K562 (cell line): ENCODE measurements at regions not wholly inside any gene's neighbourhood (a gene's known extent, or its start where the extent isn't known, plus 50 kb on each side); places are given as distances from the start of the nearest gene placed in this dataset.

Source experiments
- ATAC-seq: fragments of 200-7000 bp; cut with Tn5 transposase; 3 replicates; pipeline ENCODE4 v1.9.1; 2020; ENCODE audit warnings: moderate library complexity
- BruUV-seq: library from RNA; stranded (reverse); fragments of 400-500 nt; replicated peaks from 2 replicates; lab custom pipeline; 2021; lab: Mats Ljungman, UMichigan
- CTCF ChIA-PET: fragments of 300-600 bp; formaldehyde crosslinking; extraction: SDS; loops from one replicate; lab custom pipeline; 2021; ENCODE audit warnings: low intra/inter-chr PET ratio; lab: Yijun Ruan, JAX
- POLR2A ChIA-PET: fragments of 300-600, 350-650 bp; sonication (Branson Sonifier 250); formaldehyde crosslinking; extraction: SDS; loops from one replicate; lab custom pipeline; 2021; ENCODE audit warnings: antibody characterized with exemption, inconsistent platforms; lab: Yijun Ruan, JAX
- DNase-seq, 4 experiments: peaks; one replicate each; pipeline versions ENCODE4 v3.0.0 to v3.0.0-alpha.2; 2011 to 2018; ENCODE audit warnings: low spot score in 3 of 4, mixed read lengths in 3 of 4; ENCODE audit errors: extremely low read depth in 1 of 4
- FAIRE-seq: peaks from 2 replicates; lab custom pipeline; 2011; peaks lifted over from hg19 to GRCh38; lab: Jason Lieb, UNC
- H2AFZ ChIP-seq: 2 replicates; pipeline ENCODE4 v1.6.0; 2011; ENCODE audit warnings: low read depth, low read length, control low read depth, inconsistent platforms
- H3K27ac ChIP-seq: fragments of 200-600 bp; 3 replicates; pipeline ENCODE4 v1.8.0; 2011; ENCODE audit warnings: low read depth, mild to moderate bottlenecking, control low read depth, inconsistent platforms, low read length, moderate library complexity, mixed read lengths; ENCODE audit errors: extremely low read depth
- H3K27me3 ChIP-seq, 2 experiments: fragments of 300-600 bp in 1 of 2; 2 replicates in 1 of 2; 3 replicates in 1 of 2; pipeline versions ENCODE4 v1.6.0 to v1.8.0; 2011; ENCODE audit warnings: inconsistent platforms in 2 of 2, low read length in 2 of 2, mild to moderate bottlenecking in 1 of 2, mixed read lengths in 1 of 2, moderate library complexity in 1 of 2; ENCODE audit not compliant: control insufficient read depth in 2 of 2, insufficient read depth in 2 of 2
- H3K36me3 ChIP-seq: fragments of 300-600 bp; 3 replicates; pipeline ENCODE4 v1.8.0; 2011; ENCODE audit warnings: mild to moderate bottlenecking, low read length, inconsistent platforms; ENCODE audit not compliant: control insufficient read depth, insufficient read depth
- H3K4me1 ChIP-seq, 2 experiments: fragments of 200-600 bp in 1 of 2; replicated peaks in 1 of 2; 2 replicates in 1 of 2; 3 replicates in 1 of 2; pipeline versions ENCODE4 v1.5.1 to v1.8.0; 2011; ENCODE audit warnings: inconsistent platforms in 2 of 2, low read length in 2 of 2, mild to moderate bottlenecking in 1 of 2, mixed read lengths in 1 of 2, moderate library complexity in 1 of 2; ENCODE audit not compliant: control insufficient read depth in 2 of 2, insufficient read depth in 2 of 2
- H3K4me2 ChIP-seq: 2 replicates; pipeline ENCODE4 v1.6.1; 2011; ENCODE audit warnings: low read length, control low read depth, inconsistent platforms, mixed read lengths; ENCODE audit not compliant: insufficient read depth
- H3K4me3 ChIP-seq: fragments of 200-600 bp; sonication (generic), shearing (Covaris generic); 2 replicates; pipeline ENCODE4 v1.5.1; 2016; ENCODE audit warnings: control low read depth, inconsistent platforms
- H3K79me2 ChIP-seq: fragments of 200-600 bp; 3 replicates; pipeline ENCODE4 v1.8.0; 2011; ENCODE audit warnings: low read length, inconsistent platforms; ENCODE audit not compliant: control insufficient read depth, insufficient read depth
- H3K9ac ChIP-seq, 2 experiments: 2 replicates each; pipeline versions ENCODE4 v1.6.0 to v1.6.1; 2011; ENCODE audit warnings: low read depth in 2 of 2, low read length in 2 of 2, control low read depth in 1 of 2, inconsistent platforms in 1 of 2, mild to moderate bottlenecking in 1 of 2, mixed read lengths in 1 of 2; ENCODE audit not compliant: insufficient read depth in 1 of 2
- H3K9me1 ChIP-seq: one replicate; pipeline ENCODE4 v1.6.0; 2011; ENCODE audit warnings: inconsistent platforms, mild to moderate bottlenecking, low read length, moderate library complexity; ENCODE audit not compliant: control insufficient read depth, insufficient read depth
- H3K9me3 ChIP-seq: replicated peaks from 2 replicates; pipeline ENCODE4 v1.5.1; 2011; ENCODE audit warnings: low read depth, low read length, inconsistent platforms; ENCODE audit not compliant: control insufficient read depth, insufficient read depth
- H4K20me1 ChIP-seq: replicated peaks from 2 replicates; pipeline ENCODE4 v1.6.1; 2011; ENCODE audit warnings: low read length, inconsistent platforms, mixed read lengths; ENCODE audit not compliant: control insufficient read depth, insufficient read depth
- DACH1 ChIP-seq: fragments of 450-650 bp; IDR thresholded peaks from 2 replicates; pipeline ENCODE4 v1.6.1; 2018; ENCODE audit not compliant: partially characterized antibody
- DIDO1 ChIP-seq: fragments of 450-650 bp; IDR thresholded peaks from 2 replicates; pipeline ENCODE4 v1.6.1; 2016; ENCODE audit warnings: low read depth, missing biosample characterization, missing genetic modification characterization
- EWSR1 ChIP-seq: fragments of 450-650 bp; IDR thresholded peaks from 2 replicates; pipeline ENCODE4 v1.6.1; 2018; ENCODE audit warnings: borderline replicate concordance, mild to moderate bottlenecking, low read depth, moderate library complexity; ENCODE audit not compliant: partially characterized antibody
- RAD21 ChIP-seq, 2 experiments: fragments of 250-450 bp in 1 of 2; fragments of 450-650 bp in 1 of 2; sonication (Bioruptor Pico) in 1 of 2; formaldehyde crosslinking in 1 of 2; IDR thresholded peaks in 1 of 2; conservative IDR thresholded peaks in 1 of 2; 2 replicates each; pipeline versions ENCODE4 v1.4.0 to v1.8.0; 2020 to 2022; ENCODE audit warnings: mild to moderate bottlenecking in 2 of 2, moderate library complexity in 1 of 2
- RERE ChIP-seq: sonication (generic); formaldehyde crosslinking; IDR thresholded peaks from 2 replicates; pipeline ENCODE4 v1.8.0; 2023; ENCODE audit warnings: missing genetic modification reagents, mild to moderate bottlenecking, borderline replicate concordance
- TCFL5 ChIP-seq: fragments of 250-450 bp; sonication (Bioruptor Pico); conservative IDR thresholded peaks from 2 replicates; pipeline ENCODE4 v1.6.1; 2021; ENCODE audit warnings: mild to moderate bottlenecking, moderate library complexity, matching md5 sums
- WGBS: fragments of 100-300 bp; shearing (Covaris generic); methylation state at CpG from one replicate; pipeline ENCODE4 v1.1.6; 2016; ENCODE audit warnings: low coverage, mixed read lengths; ENCODE audit not compliant: insufficient coverage; ENCODE audit errors: missing lambda C conversion rate; 5-methylcytosine and 5-hydroxymethylcytosine counted together
- in situ Hi-C: fragments of 300-500 bp; cut with MboI; formaldehyde crosslinking; loops from 4 replicates; pipeline ENCODE4 v1.15.0; 2018; ENCODE audit warnings: inconsistent platforms, mixed read lengths
- intact Hi-C: fragments of 100-400 bp; cut with micrococcal nuclease; formaldehyde crosslinking; loops from 2 replicates; pipeline ENCODE4 v1.14.2; 2022

- no peak for TF ChIP-seq RERE
- no peak for TF ChIP-seq EWSR1
- no peak for TF ChIP-seq DIDO1 (tag)
Observed at GRCh38 chr10:36882781-36883180, 242.6 kb upstream of the ANKRD30A start (continued).

GRCh38 chr10:36880898-36881297 lies 244.5 kb upstream of the ANKRD30A start:
- Histone ChIP-seq H4K20me1 (no peaks in the 10 kb centered on the region), H3K27ac (no peak overlapping the region), H3K9me3 (no peaks in the 10 kb centered on the region), H3K4me1 (no peaks in the 10 kb centered on the region), H3K9me1 (no peaks in the 10 kb centered on the region), H3K36me3 (no peaks in the 10 kb centered on the region), H3K27me3 (no peaks in the 10 kb centered on the region), H2AFZ (no peak overlapping the region), H3K9ac (no peak overlapping the region), H3K79me2 (no peaks in the 10 kb centered on the region), H3K4me3 (no peak overlapping the region), H3K4me2 (no peak overlapping the region)
- intact Hi-C loops (loop anchor here (2.0 kb wide), 1 partner anchor 1246 kb away; no protein-coding TSS in a partner anchor), in situ Hi-C loops (loop anchor here (25.0 kb wide), 1 partner anchor 1244 kb away; the partner anchor contains the start of gene FZD8)
- ATAC-seq = no peak
- DNase-seq = peak in 1 of 4 experiments; percentile 12
- no TSS peak for BruUV-seq
- ChIA-PET POLR2A (no interaction called here), CTCF (interaction anchor here (0.8 kb wide), 1 partner anchor 1246 kb away, joined by 3 read pairs; no protein-coding TSS in a partner anchor)
- 1% methylated on average over 5 of the region's 5 CpGs for WGBS
- no peak for FAIRE-seq
- TF ChIP-seq RAD21 (CRISPR knock-in tag; conservative IDR thresholded peaks at IDR 0.05 in 1 of 2, IDR thresholded peaks at IDR 0.05 in 1 of 2) = peak in 1 of 2 experiments; percentile 29; a peak in 1 of 4 replicates
- peak; percentile 26 for TF ChIP-seq DACH1
- TF ChIP-seq TCFL5 = no peak
